ENCODE measurements at regions not wholly inside any gene's neighbourhood (a gene's known extent, or its start where the extent isn't known, plus 50 kb on each side); places are given as distances from the start of the nearest gene placed in this dataset.

DNA sequence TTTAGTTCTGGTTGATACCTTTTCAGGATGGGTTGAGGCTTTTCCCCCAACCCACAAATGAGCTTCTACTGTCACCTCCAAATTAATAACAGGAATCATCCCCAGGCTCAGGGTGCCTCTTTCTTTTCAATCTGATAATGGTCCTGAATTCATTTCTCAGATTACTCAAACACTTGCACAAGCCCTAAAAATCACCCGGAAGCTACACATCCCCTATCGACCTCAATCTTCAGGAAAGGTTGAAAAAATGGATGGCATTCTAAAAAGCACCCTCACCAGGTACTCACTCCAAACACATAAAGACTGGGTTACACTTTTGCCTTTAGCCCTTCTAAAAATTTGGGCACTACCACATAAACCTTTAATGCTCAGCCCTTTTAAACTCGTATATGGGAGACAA is 79.9 kb downstream of the COQ2 start:
- TF ChIP-seq EZH2 (IDR thresholded peaks at IDR 0.05; ENCODE audit: low read length, missing control alignments): no peak
- TF ChIP-seq, protein P1, sequence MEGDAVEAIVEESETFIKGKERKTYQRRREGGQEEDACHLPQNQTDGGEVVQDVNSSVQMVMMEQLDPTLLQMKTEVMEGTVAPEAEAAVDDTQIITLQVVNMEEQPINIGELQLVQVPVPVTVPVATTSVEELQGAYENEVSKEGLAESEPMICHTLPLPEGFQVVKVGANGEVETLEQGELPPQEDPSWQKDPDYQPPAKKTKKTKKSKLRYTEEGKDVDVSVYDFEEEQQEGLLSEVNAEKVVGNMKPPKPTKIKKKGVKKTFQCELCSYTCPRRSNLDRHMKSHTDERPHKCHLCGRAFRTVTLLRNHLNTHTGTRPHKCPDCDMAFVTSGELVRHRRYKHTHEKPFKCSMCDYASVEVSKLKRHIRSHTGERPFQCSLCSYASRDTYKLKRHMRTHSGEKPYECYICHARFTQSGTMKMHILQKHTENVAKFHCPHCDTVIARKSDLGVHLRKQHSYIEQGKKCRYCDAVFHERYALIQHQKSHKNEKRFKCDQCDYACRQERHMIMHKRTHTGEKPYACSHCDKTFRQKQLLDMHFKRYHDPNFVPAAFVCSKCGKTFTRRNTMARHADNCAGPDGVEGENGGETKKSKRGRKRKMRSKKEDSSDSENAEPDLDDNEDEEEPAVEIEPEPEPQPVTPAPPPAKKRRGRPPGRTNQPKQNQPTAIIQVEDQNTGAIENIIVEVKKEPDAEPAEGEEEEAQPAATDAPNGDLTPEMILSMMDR (conservative IDR thresholded peaks at IDR 0.05 in 1 of 2, IDR thresholded peaks at IDR 0.05 in 1 of 2; ENCODE audit: low read depth in 1 of 2, low read length in 2 of 2): no peak

All from fibroblast of lung (primary cell).